ENCODE measurements at regions not wholly inside any gene's neighbourhood (a gene's known extent, or its start where the extent isn't known, plus 50 kb on each side); places are given as distances from the start of the nearest gene placed in this dataset.
"Not testable (repeated sequence)": the region's sequence is repeated elsewhere in the genome, so short reads cannot be mapped to it uniquely, and the experiment has no call there.

GRCh38 chr3:7977245-7978086 is 524.2 kb upstream of the LMCD1 start:
- in situ Hi-C loops (cut with HindIII; ENCODE audit: low sequenced_read_pairs): no loop called here
- DNase-seq (ENCODE audit: low spot score): no peak

- in situ Hi-C loops (cut with HindIII; ENCODE audit: low sequenced_read_pairs): no loop called here
- no peak for DNase-seq (ENCODE audit: low spot score)
Measured at GRCh38 chr3:7978087-7978422, 523.6 kb upstream of the LMCD1 start.

- in situ Hi-C loops (cut with HindIII; ENCODE audit: low sequenced_read_pairs): no loop called here
- no peak for DNase-seq (ENCODE audit: low spot score)
Measured at GRCh38 chr3:7982126-7982525, 519.5 kb upstream of the LMCD1 start.

GRCh38 chr3:7999384-7999783 is 502.2 kb upstream of the LMCD1 start:
- DNase-seq (ENCODE audit: low spot score): no peak
- in situ Hi-C loops (cut with HindIII; ENCODE audit: low sequenced_read_pairs): no loop called here

- no peak for DNase-seq (ENCODE audit: low spot score)
- in situ Hi-C loops (cut with HindIII; ENCODE audit: low sequenced_read_pairs): no loop called here
Measured at GRCh38 chr3:8001307-8001706, 500.3 kb upstream of the LMCD1 start.

GRCh38 chr3:8001712-8002111 is 499.9 kb upstream of the LMCD1 start:
- DNase-seq (ENCODE audit: low spot score): peak; percentile 40

GRCh38 chr3:8011902-8012301 is 489.7 kb upstream of the LMCD1 start:
- in situ Hi-C loops (cut with HindIII; ENCODE audit: low sequenced_read_pairs): no loop called here
- no peak for DNase-seq (ENCODE audit: low spot score)

More at GRCh38 chr3:8001712-8002111, 499.9 kb upstream of the LMCD1 start:
- in situ Hi-C loops (cut with HindIII; ENCODE audit: low sequenced_read_pairs): no loop called here

- DNase-seq (ENCODE audit: low spot score): no peak
- in situ Hi-C loops (cut with HindIII; ENCODE audit: low sequenced_read_pairs): no loop called here
Measured at GRCh38 chr3:8020047-8020841, 481.4 kb upstream of the LMCD1 start.

GRCh38 chr3:8027954-8028353 is 473.7 kb upstream of the LMCD1 start:
- DNase-seq (ENCODE audit: low spot score): no peak
- in situ Hi-C loops (cut with HindIII; ENCODE audit: low sequenced_read_pairs): no loop called here

- no peak for DNase-seq (ENCODE audit: low spot score)
- in situ Hi-C loops (cut with HindIII; ENCODE audit: low sequenced_read_pairs): no loop called here
Measured at GRCh38 chr3:8050283-8050682, 451.3 kb upstream of the LMCD1 start.

GRCh38 chr3:8052659-8053058 is 449.0 kb upstream of the LMCD1 start:
- in situ Hi-C loops (cut with HindIII; ENCODE audit: low sequenced_read_pairs): no loop called here
- peak; percentile 92 for DNase-seq (ENCODE audit: low spot score)

GRCh38 chr3:8068135-8068534 is 433.5 kb upstream of the LMCD1 start:
- in situ Hi-C loops (cut with HindIII; ENCODE audit: low sequenced_read_pairs): not testable (repeated sequence)

GRCh38 chr3:8069471-8069870 is 432.2 kb upstream of the LMCD1 start:
- DNase-seq (ENCODE audit: low spot score): no peak
- in situ Hi-C loops (cut with HindIII; ENCODE audit: low sequenced_read_pairs): no loop called here

More at GRCh38 chr3:8068135-8068534, 433.5 kb upstream of the LMCD1 start:
- not testable (repeated sequence) for DNase-seq (ENCODE audit: low spot score)

GRCh38 chr3:8070011-8070410 is 431.6 kb upstream of the LMCD1 start:
- in situ Hi-C loops (cut with HindIII; ENCODE audit: low sequenced_read_pairs): no loop called here
- no peak for DNase-seq (ENCODE audit: low spot score)

GRCh38 chr3:8074740-8075139 is 426.9 kb upstream of the LMCD1 start:
- DNase-seq (ENCODE audit: low spot score); in situ Hi-C loops (cut with HindIII; ENCODE audit: low sequenced_read_pairs): not testable (repeated sequence)

GRCh38 chr3:8077126-8077525 is 424.5 kb upstream of the LMCD1 start:
- in situ Hi-C loops (cut with HindIII; ENCODE audit: low sequenced_read_pairs): no loop called here
- no peak for DNase-seq (ENCODE audit: low spot score)

GRCh38 chr3:8080464-8080863 is 421.2 kb upstream of the LMCD1 start:
- DNase-seq (ENCODE audit: low spot score): no peak
- in situ Hi-C loops (cut with HindIII; ENCODE audit: low sequenced_read_pairs): no loop called here

- no peak for DNase-seq (ENCODE audit: low spot score)
- in situ Hi-C loops (cut with HindIII; ENCODE audit: low sequenced_read_pairs): no loop called here
Measured at GRCh38 chr3:8085498-8085897, 416.1 kb upstream of the LMCD1 start.

GRCh38 chr3:8087951-8088350 is 413.7 kb upstream of the LMCD1 start:
- in situ Hi-C loops (cut with HindIII; ENCODE audit: low sequenced_read_pairs): no loop called here
- no peak for DNase-seq (ENCODE audit: low spot score)

- in situ Hi-C loops (cut with HindIII; ENCODE audit: low sequenced_read_pairs): no loop called here
- DNase-seq (ENCODE audit: low spot score): no peak
Measured at GRCh38 chr3:8094415-8094814, 407.2 kb upstream of the LMCD1 start.

- no peak for DNase-seq (ENCODE audit: low spot score)
- in situ Hi-C loops (cut with HindIII; ENCODE audit: low sequenced_read_pairs): no loop called here
Measured at GRCh38 chr3:8095724-8096123, 405.9 kb upstream of the LMCD1 start.
